HepG2 (cell line): ENCODE measurements at regions not wholly inside any gene's neighbourhood (a gene's known extent, or its start where the extent isn't known, plus 50 kb on each side); places are given as distances from the start of the nearest gene placed in this dataset.

Experiments
- ATF7 ChIP-seq, 2 experiments: fragments of 450-650 bp in 1 of 2; sonication (generic) in 1 of 2; formaldehyde crosslinking in 1 of 2; IDR thresholded peaks; 2 replicates each; pipeline versions ENCODE4 v1.4.0 to v1.6.1; 2016 to 2020; ENCODE audit warnings: antibody characterized with exemption in 1 of 2, mild to moderate bottlenecking in 1 of 2, missing genetic modification reagents in 1 of 2
- CERS6 ChIP-seq: sonication (generic); formaldehyde crosslinking; IDR thresholded peaks from 2 replicates; pipeline ENCODE4 v1.5.0; 2020; ENCODE audit warnings: missing genetic modification reagents
- ELF4 ChIP-seq: sonication (generic); formaldehyde crosslinking; IDR thresholded peaks from 2 replicates; pipeline ENCODE4 v1.5.0; 2020; ENCODE audit warnings: missing genetic modification reagents, mild to moderate bottlenecking, moderate library complexity, borderline replicate concordance
- HCFC1 ChIP-seq: fragments of 150-350 bp; IDR thresholded peaks from 2 replicates; pipeline ENCODE4 v1.6.1; 2014; ENCODE audit warnings: low read depth, low read length
- MTA1 ChIP-seq: sonication (generic); formaldehyde crosslinking; IDR thresholded peaks from 2 replicates; pipeline ENCODE4 v1.4.0; 2020; ENCODE audit warnings: missing genetic modification reagents, mild to moderate bottlenecking, borderline replicate concordance
- NAIF1 ChIP-seq: sonication (generic); formaldehyde crosslinking; IDR thresholded peaks from 2 replicates; pipeline ENCODE4 v1.5.0; 2020; ENCODE audit warnings: mild to moderate bottlenecking, missing genetic modification reagents, borderline replicate concordance
- POLR2A ChIP-seq, 2 experiments: IDR thresholded peaks; 2 replicates each; pipeline ENCODE4 v1.6.1; 2011; ENCODE audit warnings: low read depth in 2 of 2, low read length in 2 of 2, mild to moderate bottlenecking in 1 of 2, moderate library complexity in 1 of 2; ENCODE audit not compliant: insufficient read depth in 1 of 2
- PPARG ChIP-seq: conservative IDR thresholded peaks from 2 replicates; pipeline ENCODE4 v1.6.1; 2016; ENCODE audit warnings: missing biosample characterization, missing genetic modification reagents
- PRDM15 ChIP-seq: sonication (generic); formaldehyde crosslinking; IDR thresholded peaks from 2 replicates; pipeline ENCODE4 v1.4.0; 2020; ENCODE audit warnings: missing genetic modification reagents
- STAT6 ChIP-seq: sonication (generic); formaldehyde crosslinking; IDR thresholded peaks from 2 replicates; pipeline ENCODE4 v1.4.0; 2020; ENCODE audit warnings: missing genetic modification reagents, mild to moderate bottlenecking, borderline replicate concordance
- TFE3 ChIP-seq: IDR thresholded peaks from 2 replicates; pipeline ENCODE4 v1.6.1; 2016
- YY1 ChIP-seq: IDR thresholded peaks from 2 replicates; pipeline ENCODE4 v1.6.1; 2011; ENCODE audit warnings: low read length, low read depth, moderate library complexity, mild to moderate bottlenecking; ENCODE audit not compliant: insufficient read depth, insufficient replicate concordance
- ZNF777 ChIP-seq: sonication (generic); formaldehyde crosslinking; IDR thresholded peaks from 2 replicates; pipeline ENCODE4 v1.4.0; 2020; ENCODE audit warnings: missing genetic modification reagents
- ZZZ3 ChIP-seq: sonication (generic); formaldehyde crosslinking; IDR thresholded peaks from 2 replicates; pipeline ENCODE4 v1.4.0; 2020; ENCODE audit warnings: missing genetic modification reagents, mild to moderate bottlenecking, borderline replicate concordance

- TF ChIP-seq PPARG (CRISPR knock-in tag): no peak
- TF ChIP-seq CERS6 (CRISPR knock-in tag): no peak
- TF ChIP-seq TFE3 (CRISPR knock-in tag): no peak
- TF ChIP-seq STAT6 (CRISPR knock-in tag): no peak
- TF ChIP-seq ZZZ3 (CRISPR knock-in tag): no peak
- TF ChIP-seq YY1: no peak
- TF ChIP-seq MTA1 (CRISPR knock-in tag): no peak
- TF ChIP-seq PRDM15 (CRISPR knock-in tag): no peak
- no peak for TF ChIP-seq ATF7 (IDR thresholded peaks at IDR 0.05)
- no peak for TF ChIP-seq ATF7 (CRISPR knock-in tag; IDR thresholded peaks at IDR 0.05)
- TF ChIP-seq HCFC1: no peak
- TF ChIP-seq ZNF777 (CRISPR knock-in tag): no peak
- no peak for TF ChIP-seq POLR2A (IDR thresholded peaks at IDR 0.05; ENCODE audit: insufficient read depth in 1 of 2, low read depth in 2 of 2, low read length in 2 of 2)
- TF ChIP-seq NAIF1 (CRISPR knock-in tag): no peak
- TF ChIP-seq ELF4 (CRISPR knock-in tag): no peak
These were observed 1061.4 kb downstream of the TSN start for GRCh38 chr2:122816803-122817202.
